ENCODE measurements at regions not wholly inside any gene's neighbourhood (a gene's known extent, or its start where the extent isn't known, plus 50 kb on each side); places are given as distances from the start of the nearest gene placed in this dataset.

DNA sequence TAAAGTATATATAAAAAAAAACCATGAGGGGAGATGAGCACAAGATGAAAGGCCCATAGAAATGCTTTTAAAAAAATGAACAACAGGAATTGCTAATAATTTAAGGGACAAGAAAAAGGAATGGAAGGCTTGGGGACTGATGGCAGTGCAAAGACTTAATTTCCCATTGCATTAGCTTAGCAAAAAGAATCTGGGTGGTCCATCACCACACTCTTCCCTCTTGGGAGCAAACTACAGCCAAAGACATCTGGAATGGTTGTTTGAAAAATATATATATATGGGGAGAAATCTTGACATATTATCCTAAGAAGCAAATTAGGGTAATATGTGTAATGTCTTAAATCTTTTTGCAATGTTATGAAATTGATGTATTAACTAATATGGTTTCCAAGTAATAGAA is 727.1 kb downstream of the METTL15 start:
- no peak overlapping the region for H3K4me3 ChIP-seq (ENCODE audit: low read depth, low read length)
- no peaks in the 10 kb centered on the region for H3K4me1 ChIP-seq
- no peak overlapping the region for H3K4me2 ChIP-seq (ENCODE audit: low read length)
- no peaks in the 10 kb centered on the region for H3K27me3 ChIP-seq (ENCODE audit: control insufficient read depth, insufficient read depth, low read length)
- no peak overlapping the region for H3K9ac ChIP-seq
- no peaks in the 10 kb centered on the region for H3K9me3 ChIP-seq (ENCODE audit: control insufficient read depth, low read length)
- H2AFZ ChIP-seq = no peak overlapping the region
- H3K79me2 ChIP-seq = no peaks in the 10 kb centered on the region
- no peak overlapping the region for H3K27ac ChIP-seq
- TF ChIP-seq, protein P1, sequence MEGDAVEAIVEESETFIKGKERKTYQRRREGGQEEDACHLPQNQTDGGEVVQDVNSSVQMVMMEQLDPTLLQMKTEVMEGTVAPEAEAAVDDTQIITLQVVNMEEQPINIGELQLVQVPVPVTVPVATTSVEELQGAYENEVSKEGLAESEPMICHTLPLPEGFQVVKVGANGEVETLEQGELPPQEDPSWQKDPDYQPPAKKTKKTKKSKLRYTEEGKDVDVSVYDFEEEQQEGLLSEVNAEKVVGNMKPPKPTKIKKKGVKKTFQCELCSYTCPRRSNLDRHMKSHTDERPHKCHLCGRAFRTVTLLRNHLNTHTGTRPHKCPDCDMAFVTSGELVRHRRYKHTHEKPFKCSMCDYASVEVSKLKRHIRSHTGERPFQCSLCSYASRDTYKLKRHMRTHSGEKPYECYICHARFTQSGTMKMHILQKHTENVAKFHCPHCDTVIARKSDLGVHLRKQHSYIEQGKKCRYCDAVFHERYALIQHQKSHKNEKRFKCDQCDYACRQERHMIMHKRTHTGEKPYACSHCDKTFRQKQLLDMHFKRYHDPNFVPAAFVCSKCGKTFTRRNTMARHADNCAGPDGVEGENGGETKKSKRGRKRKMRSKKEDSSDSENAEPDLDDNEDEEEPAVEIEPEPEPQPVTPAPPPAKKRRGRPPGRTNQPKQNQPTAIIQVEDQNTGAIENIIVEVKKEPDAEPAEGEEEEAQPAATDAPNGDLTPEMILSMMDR (IDR thresholded peaks at IDR 0.05) = no peak
- H3K36me3 ChIP-seq (ENCODE audit: control insufficient read depth, insufficient read depth, low read length) = no peaks in the 10 kb centered on the region

DNA sequence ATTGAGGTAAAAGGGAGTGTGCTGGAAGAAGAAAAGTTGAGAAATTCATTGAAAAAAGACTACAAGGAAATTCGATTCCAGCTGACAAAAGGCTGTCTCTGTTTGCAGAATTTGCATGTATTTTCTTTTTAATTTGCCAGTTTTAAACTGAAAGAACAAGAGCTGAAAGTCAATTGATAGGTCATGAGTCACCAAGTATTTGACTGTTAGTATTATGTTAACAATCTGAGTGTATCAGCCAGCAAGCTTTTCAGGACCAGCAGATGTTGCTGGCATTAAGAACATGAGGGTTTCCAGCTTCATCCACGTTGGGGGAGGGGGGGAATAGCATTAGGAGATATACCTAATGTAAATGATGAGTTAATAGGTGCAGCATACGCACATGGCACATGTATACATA is 726.7 kb downstream of the METTL15 start:
- Histone ChIP-seq H3K79me2 (no peaks in the 10 kb centered on the region), H2AFZ (no peak overlapping the region), H3K27ac (no peak overlapping the region), H3K9ac (no peak overlapping the region), H3K4me2 (ENCODE audit: low read length) (no peak overlapping the region), H3K9me3 (ENCODE audit: control insufficient read depth, low read length) (no peaks in the 10 kb centered on the region), H3K4me1 (no peaks in the 10 kb centered on the region), H3K36me3 (ENCODE audit: control insufficient read depth, insufficient read depth, low read length) (no peaks in the 10 kb centered on the region), H3K4me3 (ENCODE audit: low read depth, low read length) (no peak overlapping the region), H3K27me3 (ENCODE audit: control insufficient read depth, insufficient read depth, low read length) (no peaks in the 10 kb centered on the region)
- TF ChIP-seq, protein P1 (IDR thresholded peaks at IDR 0.05) = no peak

DNA sequence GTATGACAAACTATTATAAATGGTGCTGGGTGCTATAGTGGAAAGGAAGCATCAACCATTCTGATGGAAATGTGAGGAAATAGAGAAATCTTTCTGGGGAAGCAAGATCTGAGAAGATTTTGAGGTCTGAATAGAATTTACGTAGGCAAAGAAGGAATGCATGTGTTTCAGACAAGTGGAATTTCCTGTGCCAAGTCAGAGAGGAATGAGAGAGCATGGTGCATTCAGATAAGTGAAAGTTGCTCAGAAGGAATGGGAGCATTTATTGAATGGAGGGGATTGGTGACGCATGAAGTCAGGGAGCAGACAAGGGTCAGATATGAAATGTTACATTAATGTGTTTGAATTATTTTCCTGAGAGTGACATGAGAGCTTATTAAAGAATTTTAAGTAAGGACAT is 725.5 kb downstream of the METTL15 start:
- Histone ChIP-seq H3K4me1 (no peaks in the 10 kb centered on the region), H2AFZ (no peak overlapping the region), H3K27ac (no peak overlapping the region), H3K36me3 (ENCODE audit: control insufficient read depth, insufficient read depth, low read length) (no peaks in the 10 kb centered on the region), H3K9me3 (ENCODE audit: control insufficient read depth, low read length) (no peaks in the 10 kb centered on the region), H3K27me3 (ENCODE audit: control insufficient read depth, insufficient read depth, low read length) (no peaks in the 10 kb centered on the region), H3K4me3 (ENCODE audit: low read depth, low read length) (no peak overlapping the region), H3K79me2 (no peaks in the 10 kb centered on the region), H3K4me2 (ENCODE audit: low read length) (no peak overlapping the region), H3K9ac (no peak overlapping the region)
- TF ChIP-seq, protein P1 (IDR thresholded peaks at IDR 0.05) = no peak

DNA sequence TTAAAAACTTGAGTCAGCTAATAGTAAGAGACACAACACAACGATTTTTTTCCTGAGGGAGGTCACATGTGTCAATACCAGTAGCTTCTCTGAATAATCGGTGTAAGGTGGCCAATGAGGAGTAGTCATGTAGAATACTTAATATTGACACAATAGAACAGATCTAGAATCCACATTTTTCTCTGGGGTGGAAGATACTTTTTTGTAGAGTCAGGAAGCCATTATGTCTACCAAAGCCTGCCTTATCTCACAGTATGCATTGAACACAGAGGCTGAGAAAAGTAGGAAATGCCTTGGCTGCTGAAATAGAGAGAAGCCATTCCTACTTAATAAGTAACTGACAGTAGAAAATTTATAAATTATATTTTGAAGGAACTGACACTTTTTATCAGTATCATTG is 725.0 kb downstream of the METTL15 start:
- TF ChIP-seq, protein P1 (IDR thresholded peaks at IDR 0.05) = no peak
- no peak overlapping the region for H3K27ac ChIP-seq

DNA sequence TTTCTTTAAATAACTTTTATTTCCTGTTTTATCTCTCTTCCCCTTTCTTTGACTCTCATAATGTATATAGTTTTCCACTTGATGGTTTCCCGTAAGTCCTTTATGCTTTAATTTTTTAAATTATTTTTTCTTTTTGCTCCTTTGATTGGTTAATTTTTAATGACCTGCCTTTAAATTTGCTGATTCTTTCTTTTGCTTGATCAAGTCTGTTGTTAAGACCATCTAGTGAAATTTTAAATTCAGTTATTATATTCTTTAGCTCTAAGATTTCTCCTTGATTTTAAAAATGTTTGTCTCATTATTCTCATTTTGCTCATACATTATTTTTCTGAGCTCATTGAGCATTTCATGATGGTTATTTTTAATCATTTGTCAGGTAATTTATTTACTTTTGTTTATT is 718.6 kb downstream of the METTL15 start:
- Histone ChIP-seq H3K79me2 (no peaks in the 10 kb centered on the region), H3K27ac (no peak overlapping the region), H3K4me3 (ENCODE audit: low read depth, low read length) (no peak overlapping the region), H3K4me1 (no peaks in the 10 kb centered on the region), H3K4me2 (ENCODE audit: low read length) (no peak overlapping the region), H3K27me3 (ENCODE audit: control insufficient read depth, insufficient read depth, low read length) (no peaks in the 10 kb centered on the region), H3K36me3 (ENCODE audit: control insufficient read depth, insufficient read depth, low read length) (no peaks in the 10 kb centered on the region), H3K9me3 (ENCODE audit: control insufficient read depth, low read length) (no peaks in the 10 kb centered on the region), H3K9ac (no peak overlapping the region), H2AFZ (no peak overlapping the region)
- TF ChIP-seq, protein P1 (IDR thresholded peaks at IDR 0.05) = no peak

More for the DNA sequence above, 725.0 kb downstream of the METTL15 start:
- Histone ChIP-seq H3K36me3 (ENCODE audit: control insufficient read depth, insufficient read depth, low read length) (no peaks in the 10 kb centered on the region), H3K79me2 (no peaks in the 10 kb centered on the region), H3K4me1 (no peaks in the 10 kb centered on the region), H3K9me3 (ENCODE audit: control insufficient read depth, low read length) (no peaks in the 10 kb centered on the region), H2AFZ (no peak overlapping the region), H3K27me3 (ENCODE audit: control insufficient read depth, insufficient read depth, low read length) (no peaks in the 10 kb centered on the region), H3K4me3 (ENCODE audit: low read depth, low read length) (no peak overlapping the region), H3K9ac (no peak overlapping the region), H3K4me2 (ENCODE audit: low read length) (no peak overlapping the region)

Measured in parathyroid adenoma (tissue), 2 donors.